HG02884 (cell line): ENCODE measurements at regions not wholly inside any gene's neighbourhood (a gene's known extent, or its start where the extent isn't known, plus 50 kb on each side); places are given as distances from the start of the nearest gene placed in this dataset.
A peak's percentile ranks its signal among the peaks of the same experiment; 100 is the strongest.
"Not testable (repeated sequence)": the region's sequence is repeated elsewhere in the genome, so short reads cannot be mapped to it uniquely, and the experiment has no call there.

Source experiments
- ATAC-seq: cut with Tn5 transposase; IDR thresholded peaks from one replicate; pipeline ENCODE4 v1.9.1; 2021; ENCODE audit warnings: mild to moderate bottlenecking, moderate library complexity; ENCODE audit not compliant: unreplicated experiment

DNA sequence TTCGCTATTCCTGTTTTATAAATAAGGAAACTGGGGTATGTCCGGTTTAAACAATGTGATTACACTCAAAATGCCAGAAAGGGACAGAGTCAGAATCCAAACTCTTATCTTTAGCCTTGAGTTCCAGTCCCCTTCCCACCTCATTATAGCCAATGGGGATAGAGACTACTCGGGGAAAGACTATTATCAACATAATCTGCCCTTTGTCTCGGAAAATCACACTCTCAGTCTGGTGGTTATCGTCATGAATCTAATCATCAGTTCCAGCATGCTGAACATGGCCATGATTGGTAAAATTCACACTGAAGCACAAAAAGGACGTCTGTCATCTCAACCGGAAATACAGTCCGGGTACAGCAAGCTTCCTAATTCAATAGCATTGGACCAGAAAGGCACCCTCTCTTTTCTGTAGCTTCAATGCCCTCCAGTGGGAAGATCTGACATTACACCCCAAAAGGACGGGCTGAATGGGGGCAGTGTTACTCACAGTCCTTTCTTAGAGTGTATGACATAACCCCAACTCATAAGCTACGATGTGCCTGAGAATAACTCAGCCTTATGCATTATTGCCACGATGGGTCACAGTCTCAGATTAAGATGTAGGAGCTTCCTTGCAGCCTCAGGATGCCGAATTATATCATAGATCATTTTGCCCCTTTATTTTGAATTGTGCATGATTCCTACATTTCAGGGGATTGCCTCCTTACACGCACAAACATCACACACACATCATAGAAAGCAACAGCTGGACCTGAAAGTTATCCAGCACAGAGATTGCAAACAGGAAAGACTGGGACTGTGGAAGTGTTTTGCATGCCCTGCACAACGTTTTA, 390.4 kb upstream of the LMCD1 start:
- ATAC-seq: peak; percentile 99

- no peak for ATAC-seq
Measured at GRCh38 chr3:8112587-8112986, 389.0 kb upstream of the LMCD1 start.

DNA sequence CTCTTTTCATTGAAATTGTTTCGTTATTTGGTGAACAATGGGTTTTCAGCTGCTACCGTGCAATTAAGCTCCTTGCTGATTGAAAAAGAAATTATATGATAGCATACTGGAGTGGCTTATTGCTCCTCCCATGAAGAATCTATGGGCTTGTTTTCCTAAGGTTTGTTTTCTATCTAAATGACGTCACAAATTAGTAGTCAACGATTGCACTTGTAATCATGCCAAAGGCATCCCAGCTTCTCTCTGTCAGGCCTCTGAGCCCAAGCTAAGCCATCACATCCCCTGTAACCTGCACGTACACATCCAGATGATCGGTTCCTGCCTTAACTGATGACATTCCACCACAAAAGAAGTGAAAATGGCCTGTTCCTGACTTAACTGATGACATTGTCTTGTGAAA, 388.0 kb upstream of the LMCD1 start:
- ATAC-seq: no peak

- no peak for ATAC-seq
Measured at GRCh38 chr3:8128686-8129085, 372.9 kb upstream of the LMCD1 start.

DNA sequence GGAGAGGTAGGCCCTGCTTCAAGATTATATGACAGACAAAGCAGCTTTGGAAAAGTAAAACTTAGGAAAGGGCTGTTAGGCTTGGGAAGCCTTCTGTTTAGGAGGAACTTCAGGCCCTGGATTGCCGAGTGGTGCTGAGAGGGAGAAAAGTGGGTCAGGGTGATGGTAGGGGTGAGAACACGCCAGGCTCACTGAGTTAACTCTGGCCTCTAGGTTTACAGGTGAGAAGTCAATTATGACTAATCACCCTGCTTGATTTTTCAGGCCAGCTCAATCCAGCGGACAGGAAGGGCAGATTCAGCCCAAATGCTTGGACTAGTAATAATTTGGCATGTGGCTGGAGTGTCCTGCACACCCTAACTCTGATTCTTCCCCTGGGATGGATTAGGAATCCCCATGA, 365.1 kb upstream of the LMCD1 start:
- no peak for ATAC-seq

DNA sequence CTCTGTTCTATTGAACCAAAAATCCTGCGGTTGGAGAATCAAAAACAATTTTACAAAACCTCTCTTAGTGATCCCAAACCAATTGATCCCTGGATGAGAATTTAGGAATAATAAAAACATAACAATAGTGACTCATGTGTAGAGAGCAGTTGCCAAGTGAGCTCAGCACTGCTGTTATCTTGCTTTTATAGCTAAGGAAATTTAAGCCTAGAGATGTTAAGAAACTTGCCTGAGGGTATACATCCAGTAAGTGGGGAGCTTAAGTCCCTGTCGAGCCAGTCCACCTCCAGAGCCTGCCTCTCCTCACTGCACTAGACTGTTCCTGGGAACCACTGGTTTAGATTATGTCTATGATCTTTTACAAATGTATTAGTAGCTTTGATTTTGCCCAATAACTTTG, 358.4 kb upstream of the LMCD1 start:
- no peak for ATAC-seq

GRCh38 chr3:8145661-8146060, 356.0 kb upstream of the LMCD1 start:
- ATAC-seq: no peak

DNA sequence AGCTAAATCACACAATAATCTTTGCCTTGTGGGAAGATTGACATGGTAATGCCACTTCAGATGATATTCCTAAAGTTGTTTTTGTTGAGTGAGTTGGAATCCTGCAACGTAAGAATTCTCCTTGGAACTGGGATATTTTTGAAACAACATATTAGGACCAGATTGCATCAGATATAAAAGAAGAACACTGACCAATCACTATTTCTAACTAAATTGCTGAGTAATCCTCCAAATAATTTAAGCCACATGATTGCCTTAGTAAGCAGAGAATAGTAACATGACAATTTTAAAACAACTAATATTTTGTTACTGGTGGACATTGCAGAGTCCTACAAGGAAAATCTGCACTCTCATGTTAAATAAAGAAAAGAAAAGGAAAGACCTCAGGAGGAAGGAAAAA, 353.9 kb upstream of the LMCD1 start:
- no peak for ATAC-seq

DNA sequence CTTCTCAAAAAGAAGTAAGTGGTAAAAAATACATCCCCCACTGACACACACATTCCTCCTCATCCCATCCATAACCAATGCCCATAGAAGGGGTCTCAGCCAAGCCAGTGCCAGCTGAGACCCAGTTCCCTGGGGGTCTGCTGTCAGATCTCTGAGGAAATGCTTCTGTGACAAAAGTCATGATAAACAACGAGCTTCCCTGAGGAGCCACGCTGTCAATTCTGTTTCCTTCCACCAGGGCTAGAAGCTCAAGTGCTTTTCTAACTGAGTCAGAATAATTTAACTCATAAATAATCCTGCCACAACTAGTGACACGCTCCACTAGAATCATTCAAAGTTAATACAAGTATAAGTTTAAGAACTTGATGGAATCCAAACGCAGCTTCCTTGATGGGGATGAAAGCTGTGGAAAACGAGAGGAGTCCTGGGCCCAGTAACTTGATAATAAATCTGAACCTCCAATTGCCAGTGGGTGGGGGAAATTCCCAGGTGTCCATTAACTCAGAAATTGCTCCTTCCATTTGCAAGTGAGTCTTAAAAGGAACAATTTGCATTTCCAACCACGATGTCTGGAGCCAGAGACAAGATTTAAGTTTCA, 348.7 kb upstream of the LMCD1 start:
- no peak for ATAC-seq

DNA sequence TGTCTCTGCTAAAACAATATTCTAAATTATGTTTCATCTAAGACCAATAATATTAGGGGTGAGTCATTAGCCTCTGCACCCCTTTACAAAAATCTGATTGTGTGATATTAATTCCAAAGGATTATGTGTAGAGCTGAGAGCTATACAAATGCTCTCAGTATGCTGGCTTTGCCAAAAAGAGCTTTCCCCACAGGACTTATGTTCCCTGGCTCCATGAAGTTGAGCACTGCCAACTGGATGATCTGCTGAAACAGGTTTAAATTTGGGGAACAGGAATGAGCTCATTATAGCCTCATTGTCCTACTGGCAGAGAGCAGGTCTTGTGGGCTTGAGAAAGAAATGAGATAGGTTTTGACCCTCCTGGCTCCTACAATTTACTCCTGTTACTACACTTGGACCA, 347.8 kb upstream of the LMCD1 start:
- no peak for ATAC-seq

- ATAC-seq: no peak
Measured at GRCh38 chr3:8154617-8155016, 347.0 kb upstream of the LMCD1 start.

- ATAC-seq: no peak
Measured at GRCh38 chr3:8156138-8156537, 345.5 kb upstream of the LMCD1 start.

- no peak for ATAC-seq
Measured at GRCh38 chr3:8156831-8157230, 344.8 kb upstream of the LMCD1 start.

DNA sequence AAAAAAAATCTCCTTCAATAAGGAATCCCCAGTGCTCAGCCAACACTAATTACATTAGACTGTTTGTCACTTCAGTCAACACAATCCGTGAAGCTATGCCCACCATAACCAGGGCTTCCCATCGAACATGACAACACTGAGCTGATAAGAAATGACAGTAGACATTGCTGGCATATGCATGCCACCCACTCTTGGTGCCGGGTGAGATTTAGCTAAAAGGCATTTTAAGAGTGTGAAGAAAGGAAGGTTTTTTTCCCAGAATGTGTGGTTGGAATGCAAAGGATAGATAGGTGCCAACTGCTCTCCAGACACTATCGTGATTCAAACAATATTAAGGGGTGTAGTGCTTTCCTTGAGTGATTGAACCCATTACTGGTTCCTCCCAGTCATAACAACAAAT, 344.0 kb upstream of the LMCD1 start:
- ATAC-seq: no peak

DNA sequence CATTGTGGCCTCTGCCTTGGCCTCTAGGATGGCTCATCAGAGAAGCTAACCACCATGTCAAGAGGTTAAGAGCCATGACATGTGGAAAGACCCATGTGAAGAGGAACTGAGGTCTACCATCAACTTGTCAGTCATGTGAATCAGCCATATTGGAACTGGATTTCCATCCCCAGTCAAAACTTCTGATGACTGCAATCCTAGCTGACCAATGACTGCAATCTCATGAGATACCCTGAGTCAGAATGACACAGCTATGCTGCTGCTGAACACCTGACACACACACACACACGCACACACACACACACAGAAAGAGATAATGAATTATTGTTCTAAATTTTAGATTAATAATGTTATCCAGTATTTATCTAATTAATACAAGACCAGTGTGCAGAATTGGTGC, 337.5 kb upstream of the LMCD1 start:
- no peak for ATAC-seq

DNA sequence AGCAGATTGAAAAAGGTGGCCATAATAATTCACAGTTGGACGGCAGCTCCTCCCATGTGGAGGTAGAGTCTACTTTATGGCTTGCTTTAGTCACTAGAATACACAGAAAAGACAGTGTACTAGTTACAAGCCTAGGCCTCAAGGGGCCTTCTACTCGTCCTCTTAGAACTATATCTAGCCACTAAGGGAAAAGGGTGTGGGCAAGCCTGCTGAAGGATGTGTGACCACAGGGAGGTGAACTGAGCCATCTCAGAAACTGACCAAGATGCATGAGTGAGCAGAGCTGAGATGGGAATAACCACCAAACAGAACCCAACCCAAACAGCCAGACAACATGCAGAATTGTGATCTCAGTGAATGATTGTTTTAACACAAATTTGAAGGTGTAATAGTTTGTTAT, 335.6 kb upstream of the LMCD1 start:
- no peak for ATAC-seq

DNA sequence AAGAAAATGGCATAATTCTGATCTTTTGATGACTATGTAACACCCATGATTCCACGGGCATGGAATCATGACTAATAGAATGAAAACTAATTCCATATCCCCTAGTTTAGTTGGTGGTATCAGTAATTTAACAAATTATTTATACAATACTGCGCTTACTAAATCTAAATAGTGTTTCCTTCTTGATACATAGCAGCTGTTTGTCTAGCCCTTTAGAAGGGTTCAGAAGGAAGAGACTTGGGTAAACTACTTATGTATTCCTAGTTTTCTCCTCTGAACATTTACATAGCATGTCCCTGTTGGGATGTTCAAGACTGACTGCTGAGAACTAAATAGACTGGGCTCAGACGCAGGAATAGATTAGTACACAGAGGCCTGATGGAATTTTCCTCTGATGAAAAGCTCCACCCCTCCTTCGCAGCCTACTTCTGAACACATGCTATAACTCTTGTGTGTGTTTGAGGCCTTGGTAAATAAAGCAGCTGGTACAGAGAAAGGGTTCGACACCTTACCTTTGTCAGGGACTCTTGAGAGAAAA, 330.6 kb upstream of the LMCD1 start:
- ATAC-seq: no peak

DNA sequence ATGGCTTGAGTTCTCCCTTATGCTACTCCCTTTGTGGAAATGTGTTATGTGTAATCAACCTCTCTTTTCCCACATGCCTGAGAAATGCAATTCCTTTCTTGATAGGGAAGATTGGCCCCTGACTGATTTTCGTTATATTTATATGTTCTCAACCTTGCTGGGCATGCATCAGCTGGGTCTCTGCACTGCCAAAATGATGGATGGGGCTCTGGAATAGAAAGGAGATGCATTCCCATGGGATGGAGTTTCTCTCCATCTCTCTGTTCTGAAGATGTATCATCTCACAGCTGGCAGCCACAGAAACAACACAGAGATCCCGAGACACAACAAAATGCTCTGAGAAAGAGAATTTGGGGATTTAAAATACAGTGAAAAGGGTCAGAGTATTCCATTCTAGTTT, 327.7 kb upstream of the LMCD1 start:
- ATAC-seq: no peak

GRCh38 chr3:8176759-8177483, 324.7 kb upstream of the LMCD1 start:
- ATAC-seq: not testable (repeated sequence)

- ATAC-seq: not testable (repeated sequence)
Measured at GRCh38 chr3:8178516-8178915, 323.1 kb upstream of the LMCD1 start.

GRCh38 chr3:8182904-8183303, 318.7 kb upstream of the LMCD1 start:
- no peak for ATAC-seq

DNA sequence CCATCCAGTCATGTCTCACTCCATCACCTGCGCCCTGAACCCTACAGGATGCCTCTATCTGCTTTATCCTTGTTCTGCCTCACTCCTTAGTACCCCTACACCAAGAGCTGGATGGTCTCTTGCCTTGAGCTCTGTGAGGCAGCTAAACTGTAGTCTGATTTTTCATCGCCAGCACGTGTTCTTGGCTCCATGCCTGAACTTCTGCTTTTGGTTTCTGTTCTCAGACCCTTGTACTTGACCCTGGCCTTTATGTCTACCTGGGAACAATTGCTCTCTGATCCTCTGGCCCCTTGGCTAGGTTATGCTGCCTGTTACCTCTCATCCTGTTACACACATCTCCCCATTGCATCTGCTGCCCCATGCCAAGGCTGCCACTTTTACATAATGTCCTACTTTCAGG, 318.0 kb upstream of the LMCD1 start:
- no peak for ATAC-seq
